GM21423 (cell line): ENCODE measurements at regions not wholly inside any gene's neighbourhood (a gene's known extent, or its start where the extent isn't known, plus 50 kb on each side); places are given as distances from the start of the nearest gene placed in this dataset.

Source experiments
- ATAC-seq: cut with Tn5 transposase; IDR thresholded peaks from one replicate; pipeline ENCODE4 v1.9.1; 2021; ENCODE audit warnings: mild to moderate bottlenecking, moderate library complexity; ENCODE audit not compliant: unreplicated experiment

GRCh38 chr4:173859091-173859713 lies 329.2 kb upstream of the HAND2 start:
- ATAC-seq: no peak

DNA sequence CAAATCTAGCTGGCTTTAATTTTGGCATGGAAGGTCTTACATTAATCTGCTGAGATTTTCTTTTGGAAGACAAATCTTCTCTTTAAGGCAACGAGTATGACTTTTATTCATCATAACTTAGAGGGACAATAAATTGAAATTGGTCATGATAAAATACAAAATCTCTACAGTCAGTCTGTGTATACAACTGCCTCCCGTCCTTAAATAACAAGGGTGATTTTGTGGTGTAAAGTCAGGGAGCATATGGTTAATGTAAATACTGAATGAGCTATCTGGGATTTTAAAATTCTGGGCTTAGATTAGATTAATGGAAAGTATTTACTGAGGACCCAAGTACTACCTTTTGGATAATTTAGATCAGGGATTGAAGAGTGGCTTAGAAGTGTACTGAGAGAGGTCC lies 328.4 kb upstream of the HAND2 start:
- no peak for ATAC-seq

DNA sequence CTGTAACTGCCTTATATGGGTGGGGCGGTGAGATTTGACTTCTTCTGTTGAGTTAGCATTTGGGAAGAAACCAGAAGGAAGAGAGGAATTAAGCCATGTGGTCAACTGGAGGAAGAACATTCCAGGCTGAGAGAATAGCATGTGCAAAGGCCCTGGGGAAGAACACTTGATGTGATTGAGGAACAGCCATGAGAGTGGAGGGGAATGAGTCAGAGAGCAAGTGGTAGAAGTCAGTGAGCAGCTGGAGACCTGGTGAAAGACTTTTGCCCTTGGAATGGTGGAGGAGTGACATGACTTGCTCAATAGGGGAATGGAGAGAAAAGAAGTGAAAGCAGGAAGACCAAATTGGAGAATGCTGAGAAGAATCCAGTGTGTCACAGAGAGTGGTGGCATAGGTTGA lies 327.8 kb upstream of the HAND2 start:
- ATAC-seq: no peak

DNA sequence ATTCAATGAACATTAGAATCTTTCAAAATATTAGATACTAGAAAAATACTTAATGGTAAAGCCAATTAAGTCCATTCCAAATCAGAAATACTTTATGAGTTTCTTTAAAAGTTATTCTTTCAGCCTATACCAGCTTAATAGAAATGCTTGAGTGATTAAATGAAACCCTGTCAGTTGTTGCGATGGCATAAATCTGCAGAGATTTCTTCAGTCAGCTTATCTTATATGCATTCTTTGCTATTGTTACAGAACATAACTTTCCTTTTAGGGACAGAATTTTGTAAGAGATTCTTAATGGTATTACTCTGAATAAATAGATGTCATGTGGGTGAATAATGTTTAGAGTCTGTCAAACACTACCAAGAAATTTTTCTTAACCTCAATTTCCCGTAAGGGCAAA lies 325.0 kb upstream of the HAND2 start:
- no peak for ATAC-seq

DNA sequence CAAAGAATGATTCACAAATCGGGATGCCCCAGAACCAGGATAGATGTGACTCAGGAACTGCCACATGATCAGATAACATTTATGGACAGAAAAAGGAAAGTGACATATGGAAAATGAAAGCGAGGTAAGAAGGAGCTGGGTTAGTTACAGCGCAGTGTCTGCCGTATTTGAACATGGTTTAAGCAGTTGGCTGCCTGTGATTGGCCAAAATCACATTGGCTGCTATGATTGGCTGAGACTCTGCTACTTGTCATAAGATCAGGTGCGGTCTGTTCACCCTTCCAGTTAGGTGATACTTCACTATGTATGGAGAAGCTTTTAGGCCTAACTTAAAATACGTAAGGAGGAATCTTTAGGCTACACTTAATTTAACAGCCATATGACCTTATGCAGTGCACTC lies 322.7 kb upstream of the HAND2 start:
- ATAC-seq: no peak

DNA sequence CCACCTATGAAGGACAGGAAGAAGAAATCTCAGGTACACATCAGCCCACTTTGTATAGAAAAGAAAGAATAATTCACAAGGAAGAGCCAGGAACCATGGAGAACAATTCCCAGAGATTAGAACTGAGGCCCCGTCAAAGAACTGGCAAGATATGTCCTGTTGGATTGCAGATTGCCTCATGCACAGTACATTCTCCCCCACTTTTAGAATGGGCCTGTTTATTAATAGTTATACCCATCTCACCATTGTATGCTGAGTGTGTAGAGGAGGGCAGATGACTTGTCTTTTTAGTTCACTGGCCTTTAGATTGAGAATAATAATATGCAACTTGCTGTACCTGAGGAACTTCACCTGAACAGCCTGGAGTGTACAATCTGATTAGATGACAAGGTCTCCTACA lies 315.6 kb upstream of the HAND2 start:
- no peak for ATAC-seq

DNA sequence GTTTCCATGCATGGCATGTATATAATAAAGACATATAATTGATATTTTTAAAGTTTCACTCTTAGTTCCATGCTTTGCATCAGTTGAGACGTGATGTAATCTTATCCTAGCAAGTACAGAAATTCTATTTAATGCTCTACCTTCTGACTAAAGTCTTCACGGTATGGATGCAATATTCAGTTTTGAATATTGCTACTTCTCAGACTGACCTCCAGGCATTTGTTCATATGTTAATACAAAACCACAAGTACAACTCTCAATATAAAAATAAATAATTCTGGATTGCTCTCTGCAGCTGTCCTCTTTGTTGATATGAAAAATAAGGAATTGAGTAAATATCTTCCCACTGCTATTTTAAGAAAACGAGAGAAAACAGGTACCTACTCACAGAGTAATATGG lies 309.8 kb upstream of the HAND2 start:
- ATAC-seq: no peak

GRCh38 chr4:173837517-173837916 lies 307.5 kb upstream of the HAND2 start:
- no peak for ATAC-seq

GRCh38 chr4:173835903-173836302 lies 305.9 kb upstream of the HAND2 start:
- ATAC-seq: no peak

DNA sequence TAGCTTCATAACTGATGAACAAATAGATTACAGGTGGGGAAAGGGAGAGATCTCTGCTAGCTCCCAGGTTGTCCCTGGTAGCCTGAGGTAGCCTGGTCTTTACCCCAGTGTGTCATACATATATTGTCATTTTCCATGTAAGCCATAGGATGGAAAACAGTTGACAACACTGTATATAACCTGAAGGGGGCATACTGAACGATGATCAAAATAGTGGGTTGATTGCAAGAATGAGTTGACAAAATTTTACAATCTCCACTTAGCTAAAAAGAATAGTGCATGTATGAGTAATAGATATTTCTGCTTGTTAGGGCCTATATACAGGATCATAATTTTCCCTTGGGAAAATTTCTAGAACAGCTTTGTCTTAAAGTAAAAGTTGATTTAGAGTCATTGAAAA lies 304.1 kb upstream of the HAND2 start:
- ATAC-seq: no peak

GRCh38 chr4:173829565-173829964 lies 299.5 kb upstream of the HAND2 start:
- ATAC-seq: no peak

- no peak for ATAC-seq
Observed at GRCh38 chr4:173827707-173828106, 297.7 kb upstream of the HAND2 start.

DNA sequence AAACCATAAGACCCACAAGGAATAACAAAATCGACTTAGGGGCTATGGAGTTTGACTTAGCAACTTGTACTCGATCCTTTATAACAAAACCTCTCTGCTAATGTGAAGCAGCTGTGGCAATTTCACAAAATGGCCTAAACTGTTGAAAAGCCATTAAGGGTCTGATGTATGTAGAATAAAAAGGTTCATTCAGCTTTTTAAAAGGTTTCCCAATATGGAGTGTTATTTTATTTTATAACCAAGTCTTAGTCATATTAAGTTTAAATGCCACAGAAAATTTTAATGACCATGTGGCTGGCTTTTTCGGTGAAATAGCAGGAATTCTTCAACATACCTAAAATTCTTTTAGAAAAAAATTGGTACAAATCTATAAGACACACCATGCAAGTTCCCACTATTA lies 291.8 kb upstream of the HAND2 start:
- ATAC-seq: no peak

DNA sequence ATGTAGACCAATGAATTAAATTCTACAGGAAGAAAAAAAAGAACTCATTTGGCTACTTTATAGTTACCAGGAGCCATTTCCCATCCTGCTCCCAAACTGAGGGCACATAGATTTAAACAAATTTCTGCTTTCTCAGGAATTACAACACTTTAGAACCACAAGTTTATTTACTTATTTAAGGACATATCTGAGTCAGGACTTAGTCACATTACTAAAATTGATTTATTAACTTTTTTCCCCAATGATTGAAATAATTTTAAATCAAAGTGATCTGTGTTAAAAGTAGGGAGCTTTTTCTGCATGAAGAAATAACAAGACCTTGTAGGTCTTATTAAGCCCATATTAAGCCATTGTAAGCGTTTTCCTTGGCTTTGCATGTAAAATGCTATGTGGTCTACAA lies 291.0 kb upstream of the HAND2 start:
- no peak for ATAC-seq

DNA sequence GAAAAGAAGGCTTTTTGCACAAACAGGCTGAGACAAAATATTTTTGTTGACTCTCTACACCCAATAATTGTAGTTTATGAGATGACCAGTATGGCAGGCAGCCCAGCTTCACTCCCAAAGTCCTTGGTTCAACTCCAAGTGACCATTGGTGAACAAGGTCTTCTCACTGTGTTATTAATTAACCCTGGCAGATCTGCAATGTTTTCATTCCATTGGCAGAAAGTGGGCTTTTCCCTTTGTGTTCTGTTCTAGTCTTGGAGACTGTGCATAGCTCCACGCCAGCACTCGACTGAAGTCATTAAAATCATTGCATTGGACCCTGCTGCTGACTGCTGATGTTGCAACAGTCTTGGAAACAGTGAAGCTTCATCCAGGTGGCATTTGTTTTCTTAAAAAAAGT lies 277.3 kb upstream of the HAND2 start:
- ATAC-seq: no peak

GRCh38 chr4:173805884-173806283 lies 275.9 kb upstream of the HAND2 start:
- ATAC-seq: no peak

- no peak for ATAC-seq
Observed at GRCh38 chr4:173802662-173803022, 272.6 kb upstream of the HAND2 start.

DNA sequence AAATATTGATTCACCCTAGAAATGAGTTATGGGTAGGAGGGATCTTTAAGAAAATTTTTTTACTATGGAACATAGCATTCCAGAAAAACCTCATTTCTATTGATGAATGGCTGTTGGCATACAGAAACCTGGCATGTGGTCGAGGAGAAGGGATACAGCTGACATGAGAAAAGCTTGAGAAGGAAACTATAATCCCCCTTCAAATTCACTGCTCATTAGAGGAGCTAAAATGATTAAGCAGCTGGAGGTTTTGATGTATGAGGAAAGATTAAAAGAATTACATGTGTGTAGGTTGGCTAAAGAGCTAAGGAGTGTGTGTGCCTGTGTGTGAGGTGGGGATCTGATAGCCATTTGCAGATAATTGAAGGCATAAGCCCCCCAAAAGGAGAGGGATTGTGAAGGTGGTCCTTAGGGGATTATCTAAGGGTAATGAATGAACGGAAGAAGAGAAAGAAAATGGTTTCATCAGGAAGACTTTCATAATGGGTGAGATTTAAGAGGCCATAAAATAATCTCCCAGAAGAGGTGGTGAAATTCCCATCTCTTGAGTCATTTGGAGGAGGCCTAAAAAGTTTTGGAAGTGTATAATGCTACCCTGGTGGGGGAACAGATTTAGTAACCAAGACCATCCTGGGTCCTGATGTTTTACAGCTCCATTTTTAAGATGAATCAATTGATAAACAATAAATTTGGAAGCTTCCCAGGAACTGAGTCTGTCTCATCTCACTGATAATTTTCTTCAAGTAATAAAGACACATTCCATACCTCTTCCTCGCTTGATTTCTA lies 272.0 kb upstream of the HAND2 start:
- ATAC-seq: no peak

DNA sequence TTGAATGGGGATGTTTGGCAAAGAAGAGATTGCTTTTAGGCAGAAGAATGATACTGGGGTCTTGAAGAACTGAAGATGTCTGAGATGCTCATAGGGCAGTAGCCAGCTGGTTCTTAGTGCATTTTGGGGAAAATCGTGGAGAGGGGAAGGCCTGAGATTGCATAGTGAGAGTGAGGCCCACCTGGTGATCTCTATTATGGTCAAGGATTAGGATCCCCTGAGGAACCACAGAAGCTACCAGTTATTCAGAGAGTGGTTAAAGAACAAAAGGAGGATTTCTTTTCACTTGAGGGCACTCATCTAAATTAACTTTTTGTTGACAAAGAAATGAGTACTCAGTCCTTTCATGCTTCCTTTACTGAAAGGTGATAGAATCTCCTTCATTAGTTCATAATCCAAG lies 271.3 kb upstream of the HAND2 start:
- ATAC-seq: no peak

- no peak for ATAC-seq
Observed at GRCh38 chr4:173797296-173797695, 267.3 kb upstream of the HAND2 start.

GRCh38 chr4:173794662-173795061 lies 264.6 kb upstream of the HAND2 start:
- ATAC-seq: no peak

DNA sequence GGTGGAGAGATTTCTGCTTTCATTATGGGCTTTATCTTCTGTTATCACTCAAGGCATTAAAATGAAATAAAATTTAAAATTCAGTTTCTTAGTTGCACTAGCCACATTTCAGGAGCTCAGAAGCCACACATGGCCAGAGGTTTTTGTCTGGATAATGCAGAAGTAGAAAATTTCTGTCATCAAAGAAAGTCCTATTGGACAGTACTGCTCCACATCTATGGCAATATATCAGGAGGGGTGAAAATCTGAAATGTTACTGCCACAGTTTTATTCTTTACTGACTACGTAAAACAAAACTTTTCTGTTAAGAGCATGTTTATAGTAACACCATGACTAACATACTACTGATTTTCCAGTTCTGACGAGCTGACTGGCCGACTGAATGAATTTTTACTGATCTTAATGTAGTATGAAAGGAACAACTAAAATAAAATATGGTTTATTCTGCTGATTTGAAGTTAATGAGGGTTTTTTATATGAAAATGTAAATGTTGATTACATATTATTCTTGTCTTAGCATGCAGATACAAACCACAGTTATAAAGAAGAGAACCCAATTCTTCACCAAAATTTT lies 264.0 kb upstream of the HAND2 start:
- no peak for ATAC-seq

DNA sequence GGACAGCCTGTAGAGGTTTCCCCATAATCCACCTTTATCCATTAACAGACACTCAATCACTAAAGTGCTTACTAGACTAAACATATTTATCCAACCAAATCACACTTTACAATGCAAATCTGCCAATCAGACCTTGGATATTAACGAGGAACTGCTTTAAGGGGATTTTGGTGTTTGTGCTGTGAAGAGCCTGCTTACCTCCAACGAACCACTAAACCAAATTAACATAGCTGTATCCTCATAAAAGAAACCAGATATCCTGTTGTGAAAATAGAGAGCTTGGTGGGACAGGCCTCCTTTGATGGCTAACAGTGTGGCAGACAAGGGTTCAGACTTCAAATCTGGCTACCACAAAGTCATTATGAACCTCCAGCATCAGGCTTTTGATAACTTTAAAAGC lies 252.6 kb upstream of the HAND2 start:
- no peak for ATAC-seq
